AG10803 (cell line): ENCODE measurements at regions not wholly inside any gene's neighbourhood (a gene's known extent, or its start where the extent isn't known, plus 50 kb on each side); places are given as distances from the start of the nearest gene placed in this dataset.

Experiments
- DNase-seq: peaks from one replicate; pipeline ENCODE4 v3.0.0; 2010; ENCODE audit warnings: low read depth
- H3K4me3 ChIP-seq: 2 replicates; pipeline ENCODE4 v1.5.1; 2011; ENCODE audit warnings: mild to moderate bottlenecking, low read length, control low read depth
- TF ChIP-seq, protein P1 (sequence below): conservative IDR thresholded peaks from 2 replicates; pipeline ENCODE4 v1.5.1; 2011; ENCODE audit warnings: mild to moderate bottlenecking, low read length, control low read depth, inconsistent platforms

DNA sequence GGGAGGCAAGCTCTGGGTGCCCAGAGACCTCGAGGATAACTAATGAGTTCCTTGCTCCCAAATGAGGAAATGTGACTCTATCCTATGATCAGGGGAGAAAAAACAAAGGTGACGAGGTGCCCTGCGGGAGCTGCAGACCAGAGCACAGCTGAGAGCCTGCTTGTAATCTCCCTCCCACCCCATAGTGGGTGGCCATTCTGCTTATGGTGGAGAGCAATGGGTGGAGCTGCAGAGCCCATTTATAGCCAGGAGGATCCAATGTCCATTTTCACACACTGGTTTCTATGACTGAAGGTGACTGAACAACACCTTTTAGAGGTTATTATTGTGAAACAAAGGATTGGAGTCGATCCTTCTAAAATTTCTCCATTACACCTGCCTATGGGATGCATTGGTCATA, 153.3 kb downstream of the COL6A3 start:
- DNase-seq, result no peak
- TF ChIP-seq, protein P1, sequence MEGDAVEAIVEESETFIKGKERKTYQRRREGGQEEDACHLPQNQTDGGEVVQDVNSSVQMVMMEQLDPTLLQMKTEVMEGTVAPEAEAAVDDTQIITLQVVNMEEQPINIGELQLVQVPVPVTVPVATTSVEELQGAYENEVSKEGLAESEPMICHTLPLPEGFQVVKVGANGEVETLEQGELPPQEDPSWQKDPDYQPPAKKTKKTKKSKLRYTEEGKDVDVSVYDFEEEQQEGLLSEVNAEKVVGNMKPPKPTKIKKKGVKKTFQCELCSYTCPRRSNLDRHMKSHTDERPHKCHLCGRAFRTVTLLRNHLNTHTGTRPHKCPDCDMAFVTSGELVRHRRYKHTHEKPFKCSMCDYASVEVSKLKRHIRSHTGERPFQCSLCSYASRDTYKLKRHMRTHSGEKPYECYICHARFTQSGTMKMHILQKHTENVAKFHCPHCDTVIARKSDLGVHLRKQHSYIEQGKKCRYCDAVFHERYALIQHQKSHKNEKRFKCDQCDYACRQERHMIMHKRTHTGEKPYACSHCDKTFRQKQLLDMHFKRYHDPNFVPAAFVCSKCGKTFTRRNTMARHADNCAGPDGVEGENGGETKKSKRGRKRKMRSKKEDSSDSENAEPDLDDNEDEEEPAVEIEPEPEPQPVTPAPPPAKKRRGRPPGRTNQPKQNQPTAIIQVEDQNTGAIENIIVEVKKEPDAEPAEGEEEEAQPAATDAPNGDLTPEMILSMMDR, result no peak
- no peak overlapping the region for H3K4me3 ChIP-seq

DNA sequence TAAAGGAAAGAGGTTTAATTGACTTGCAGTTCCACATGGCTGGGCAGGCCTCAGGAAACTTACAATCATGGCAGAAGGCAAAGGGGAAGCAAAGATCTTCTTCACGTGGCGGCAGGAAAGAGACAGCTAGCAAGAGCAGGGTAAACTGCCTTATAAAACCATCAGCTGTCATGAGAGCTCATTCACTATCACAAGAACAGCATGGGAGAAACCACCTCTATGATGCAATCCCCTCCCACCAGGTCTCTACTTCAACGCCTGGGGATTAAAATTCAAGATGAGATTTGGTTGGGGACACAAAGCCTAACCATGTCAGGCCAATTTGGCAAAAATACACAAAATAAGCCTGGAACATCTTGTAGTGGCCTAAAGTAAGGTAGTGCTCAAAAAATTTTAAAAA, 152.6 kb downstream of the COL6A3 start:
- TF ChIP-seq, protein P1, result no peak
- DNase-seq, result no peak

DNA sequence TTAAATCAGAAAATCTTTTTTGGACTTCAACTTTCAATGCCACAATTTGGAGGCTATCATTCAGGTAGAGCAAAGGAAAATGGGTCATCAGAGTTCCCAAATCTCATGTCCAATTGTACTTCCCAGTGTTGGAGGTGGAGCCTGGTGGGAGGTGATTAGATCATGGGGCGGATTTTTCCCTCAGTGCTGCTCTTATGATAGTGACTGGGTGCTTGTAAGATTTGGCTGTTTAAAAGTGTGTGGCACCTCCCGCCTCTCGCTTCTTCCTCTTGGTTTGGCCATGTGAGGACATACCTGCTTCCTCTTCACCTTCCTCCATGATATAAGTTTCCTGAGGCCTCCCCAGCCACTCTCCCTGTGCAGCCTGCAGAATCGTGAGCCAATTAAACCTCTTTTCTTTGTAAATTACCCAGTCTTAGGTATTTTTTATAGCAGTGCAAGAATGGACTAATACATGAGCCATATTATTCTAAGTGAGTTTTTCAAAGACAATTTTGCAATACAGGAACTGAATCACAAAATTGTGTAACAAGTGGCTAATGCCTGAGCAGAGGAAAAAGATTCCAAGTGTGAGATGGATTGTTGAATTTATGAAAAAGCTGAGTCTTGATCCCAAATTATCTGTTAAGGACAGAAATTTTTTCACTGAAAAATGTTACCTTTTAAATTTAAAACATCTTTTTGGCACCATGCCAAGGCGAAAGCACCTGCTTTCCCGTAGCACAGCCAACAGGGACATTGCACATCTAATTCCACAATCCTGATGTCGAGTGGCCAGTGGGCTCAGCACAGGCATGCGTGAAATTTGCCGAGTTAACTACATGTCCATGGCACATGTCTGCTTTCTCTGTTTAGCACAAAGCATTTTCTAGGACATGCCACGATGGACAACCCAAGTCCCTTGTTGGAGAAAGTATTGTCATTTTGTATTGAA, 150.9 kb downstream of the COL6A3 start:
- no peak overlapping the region for H3K4me3 ChIP-seq
- DNase-seq, result peak; percentile 89
- TF ChIP-seq, protein P1, result no peak

More for the DNA sequence above, 152.6 kb downstream of the COL6A3 start:
- no peak overlapping the region for H3K4me3 ChIP-seq

DNA sequence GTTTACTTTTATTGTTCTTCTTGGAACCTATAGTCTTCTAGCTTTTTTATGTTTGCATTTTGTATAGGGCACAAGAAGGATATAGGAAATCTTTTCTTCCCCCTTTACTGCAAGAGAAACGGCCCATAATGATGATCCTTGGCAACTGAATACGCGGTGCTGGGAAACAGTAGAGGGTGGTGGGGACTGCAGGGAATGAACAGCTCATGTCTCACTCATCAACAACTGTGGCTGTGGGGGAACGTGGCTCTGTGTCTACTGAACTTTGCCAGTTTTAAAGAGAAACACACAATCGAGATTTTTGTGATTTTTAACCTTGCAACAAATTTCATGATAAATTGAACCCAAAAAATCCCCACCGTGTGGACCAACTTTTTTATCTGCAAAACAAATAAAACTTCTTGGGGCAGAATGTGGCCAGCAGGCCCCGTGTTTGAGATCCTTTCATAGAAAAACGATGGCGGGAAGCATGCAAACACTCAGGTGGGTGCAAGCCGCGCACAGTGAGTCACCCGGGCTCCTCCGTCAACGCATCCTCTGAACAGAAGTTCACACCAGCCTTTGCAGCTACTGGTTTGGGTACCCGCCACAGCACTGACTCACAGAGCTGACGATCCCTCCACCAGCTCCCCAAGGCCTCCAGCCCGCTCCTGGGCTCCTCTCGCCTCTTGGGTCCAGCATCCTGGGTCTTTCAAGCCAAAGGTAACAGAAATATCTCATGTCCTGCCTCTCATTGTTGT, 149.3 kb downstream of the COL6A3 start:
- TF ChIP-seq, protein P1, result no peak
- DNase-seq, result peak; percentile 89
- no peak overlapping the region for H3K4me3 ChIP-seq

DNA sequence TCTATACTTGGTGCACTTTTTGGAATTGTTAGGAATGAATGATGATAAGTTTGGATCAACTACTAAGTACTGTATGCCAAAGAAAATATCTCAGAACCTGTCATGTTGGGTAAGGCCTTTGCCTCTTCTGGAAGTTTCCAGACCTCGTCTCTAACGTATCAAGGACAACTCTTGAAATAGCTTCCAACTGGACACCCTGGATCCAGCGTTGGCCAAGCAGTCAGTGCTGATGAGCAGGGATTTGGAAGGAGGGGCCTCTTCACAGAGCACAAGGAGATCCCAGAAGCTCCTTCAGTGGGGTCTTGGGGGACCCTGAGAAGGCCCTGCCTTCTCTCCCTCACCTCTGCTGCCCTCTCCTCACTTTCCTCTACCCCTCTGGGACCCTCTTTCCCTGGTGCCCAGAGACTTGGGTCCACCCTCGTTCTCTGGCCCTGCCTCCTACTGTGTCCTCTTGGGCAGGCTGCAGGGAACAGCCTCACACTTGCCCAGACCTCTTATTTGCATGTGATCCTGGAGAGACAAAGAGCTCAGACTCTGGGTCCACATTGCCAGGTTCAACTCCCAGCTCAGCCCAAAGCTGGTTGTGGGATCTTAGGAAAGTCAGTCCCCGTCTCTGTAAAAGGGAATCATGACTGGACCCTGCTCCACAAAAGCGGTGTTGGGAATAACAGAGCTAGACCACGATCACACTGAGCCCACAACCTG, 145.8 kb downstream of the COL6A3 start:
- TF ChIP-seq, protein P1, result no peak
- no peak overlapping the region for H3K4me3 ChIP-seq
- DNase-seq, result no peak

DNA sequence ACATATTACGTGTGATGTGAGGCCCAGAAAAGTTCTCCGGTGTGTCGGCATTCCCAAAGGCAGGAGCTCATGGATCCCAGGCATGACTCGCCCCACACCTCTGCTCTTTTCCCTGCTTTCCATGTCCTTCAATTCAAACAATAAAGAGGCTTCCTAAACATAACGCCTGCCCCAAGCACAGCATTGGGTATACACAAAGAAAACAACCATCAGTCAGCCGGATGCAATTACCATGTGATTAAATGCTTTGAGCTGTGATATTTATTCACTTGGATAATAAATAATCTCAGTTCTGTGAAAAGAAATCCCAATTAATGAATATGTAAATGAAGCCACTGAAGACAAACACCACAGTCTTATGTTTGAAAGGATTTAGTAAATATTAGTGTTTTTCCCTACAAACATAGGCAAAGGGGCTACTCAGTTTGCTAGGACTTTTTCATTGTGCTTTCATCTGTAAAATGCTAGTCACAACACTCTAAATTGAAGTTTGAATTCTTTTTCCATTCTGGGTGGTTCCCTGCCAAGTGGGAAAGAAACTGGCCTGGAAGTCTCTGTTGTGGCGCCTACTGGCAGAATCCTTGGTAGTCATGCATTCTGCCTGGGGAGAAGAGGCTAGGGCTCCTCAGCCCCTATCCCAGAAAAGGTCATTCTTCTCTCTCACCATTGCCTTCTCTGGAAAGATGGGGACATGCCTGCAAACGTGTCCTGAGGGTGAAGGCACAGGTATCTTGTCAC, 144.7 kb downstream of the COL6A3 start:
- TF ChIP-seq, protein P1, result no peak
- no peak overlapping the region for H3K4me3 ChIP-seq
- no peak for DNase-seq
